ENCODE measurements at regions not wholly inside any gene's neighbourhood (a gene's known extent, or its start where the extent isn't known, plus 50 kb on each side); places are given as distances from the start of the nearest gene placed in this dataset.

- DNase-seq: no peak
Observed at GRCh38 chr5:98076501-98076900, 697.0 kb upstream of the RGMB start.

- no peak for DNase-seq
Observed at GRCh38 chr5:98085593-98085992, 687.9 kb upstream of the RGMB start.

GRCh38 chr5:98095072-98095471 is 678.4 kb upstream of the RGMB start:
- DNase-seq: no peak

GRCh38 chr5:98096155-98096554 is 677.3 kb upstream of the RGMB start:
- DNase-seq: peak; percentile 53

GRCh38 chr5:98099448-98100105 is 673.9 kb upstream of the RGMB start:
- no peak for DNase-seq

- no peak for DNase-seq
Observed at GRCh38 chr5:98101131-98101530, 672.3 kb upstream of the RGMB start.

- no peak for DNase-seq
Observed at GRCh38 chr5:98102936-98103335, 670.5 kb upstream of the RGMB start.

GRCh38 chr5:98103807-98104206 is 669.7 kb upstream of the RGMB start:
- no peak for DNase-seq

- DNase-seq: no peak
Observed at GRCh38 chr5:98104454-98105188, 668.8 kb upstream of the RGMB start.

- no peak for DNase-seq
Observed at GRCh38 chr5:98105681-98106080, 667.8 kb upstream of the RGMB start.

GRCh38 chr5:98106116-98107031 is 667.1 kb upstream of the RGMB start:
- no peak for DNase-seq

- DNase-seq: peak; percentile 79
Observed at GRCh38 chr5:98108497-98108896, 665.0 kb upstream of the RGMB start.

- peak; percentile 64 for DNase-seq
Observed at GRCh38 chr5:98109561-98110006, 663.9 kb upstream of the RGMB start.

- DNase-seq: peak; percentile 98
Observed at GRCh38 chr5:98110282-98110691, 663.2 kb upstream of the RGMB start.

- peak; percentile 50 for DNase-seq
Observed at GRCh38 chr5:98110791-98111190, 662.7 kb upstream of the RGMB start.

- peak; percentile 5 for DNase-seq
Observed at GRCh38 chr5:98111686-98112085, 661.8 kb upstream of the RGMB start.

GRCh38 chr5:98121036-98121936 is 652.2 kb upstream of the RGMB start:
- DNase-seq: no peak

GRCh38 chr5:98128271-98128670 is 645.2 kb upstream of the RGMB start:
- no peak for DNase-seq

GRCh38 chr5:98128846-98129245 is 644.6 kb upstream of the RGMB start:
- no peak for DNase-seq

GRCh38 chr5:98130261-98131035 is 643.0 kb upstream of the RGMB start:
- no peak for DNase-seq

- no peak for DNase-seq
Observed at GRCh38 chr5:98144116-98144515, 629.3 kb upstream of the RGMB start.

- DNase-seq: peak; percentile 8
Observed at GRCh38 chr5:98144710-98145109, 628.8 kb upstream of the RGMB start.

Data from NCI-H226 (cell line).